PC-9 (cell line): ENCODE measurements at regions not wholly inside any gene's neighbourhood (a gene's known extent, or its start where the extent isn't known, plus 50 kb on each side); places are given as distances from the start of the nearest gene placed in this dataset.

Source experiments
- CTCF ChIP-seq: fragments of 200-600 bp; sonication (generic); conservative IDR thresholded peaks from 2 replicates; pipeline ENCODE4 v1.6.1; 2017; ENCODE audit warnings: mixed run types, antibody characterized with exemption, mild to moderate bottlenecking, moderate library complexity
- EZH2 ChIP-seq: fragments of 200-600 bp; sonication (generic); IDR thresholded peaks from 2 replicates; pipeline ENCODE4 v1.8.0; 2017; ENCODE audit warnings: antibody characterized with exemption, low read depth

GRCh38 chr2:49251766-49252165 lies 97.5 kb upstream of the FSHR start:
- no peak for TF ChIP-seq CTCF
- TF ChIP-seq EZH2 = no peak
